NB4 (cell line): ENCODE measurements at regions not wholly inside any gene's neighbourhood (a gene's known extent, or its start where the extent isn't known, plus 50 kb on each side); places are given as distances from the start of the nearest gene placed in this dataset.
"Not testable (repeated sequence)": the region's sequence is repeated elsewhere in the genome, so short reads cannot be mapped to it uniquely, and the experiment has no call there.

Source experiments
- DNase-seq: peaks from one replicate; pipeline ENCODE4 v3.0.0; 2010; ENCODE audit warnings: low read depth
- H3K4me3 ChIP-seq: one replicate; pipeline ENCODE4 v1.5.1; 2011; ENCODE audit warnings: mild to moderate bottlenecking, low read depth, low read length, moderate library complexity
- CTCF ChIP-seq: IDR thresholded peaks from one replicate; pipeline ENCODE4 v1.5.1; 2012; ENCODE audit warnings: low read depth, low read length
- MAX ChIP-seq: IDR thresholded peaks from 2 replicates; pipeline ENCODE4 v1.6.1; 2011; ENCODE audit warnings: low read depth, low read length
- MYC ChIP-seq: IDR thresholded peaks from 2 replicates; pipeline ENCODE4 v1.6.1; 2011; ENCODE audit warnings: low read depth, low read length
- POLR2A ChIP-seq: IDR thresholded peaks from 2 replicates; pipeline ENCODE4 v1.6.1; 2011; ENCODE audit warnings: mild to moderate bottlenecking; ENCODE audit not compliant: insufficient read length; ENCODE audit errors: extremely low read depth

- TF ChIP-seq MAX (no peak), MYC (no peak), CTCF (no peak), POLR2A (no peak)
- no peak overlapping the region for H3K4me3 ChIP-seq
- DNase-seq, result no peak
These were observed 115.6 kb upstream of the NKX1-1 start for GRCh38 chr4:1521821-1522361.

GRCh38 chr4:1520795-1521576 is 114.7 kb upstream of the NKX1-1 start:
- DNase-seq, H3K4me3 ChIP-seq: not testable (repeated sequence)

GRCh38 chr4:1519787-1520661 is 113.8 kb upstream of the NKX1-1 start:
- no peak for TF ChIP-seq CTCF
- no peak for TF ChIP-seq MAX
- no peak for TF ChIP-seq POLR2A
- TF ChIP-seq MYC, result no peak
- H3K4me3 ChIP-seq, result no peak overlapping the region
- DNase-seq, result no peak

- TF ChIP-seq CTCF (no peak), MAX (no peak), MYC (no peak), POLR2A (no peak)
- DNase-seq, result no peak
- H3K4me3 ChIP-seq, result no peak overlapping the region
These were observed 112.9 kb upstream of the NKX1-1 start for GRCh38 chr4:1518997-1519700.

GRCh38 chr4:1517592-1518411 is 111.6 kb upstream of the NKX1-1 start:
- no peak overlapping the region for H3K4me3 ChIP-seq
- TF ChIP-seq CTCF (no peak), MYC (no peak), MAX (no peak), POLR2A (no peak)
- no peak for DNase-seq
